Dermis blood vessel endothelial cell (primary cell): ENCODE measurements at regions not wholly inside any gene's neighbourhood (a gene's known extent, or its start where the extent isn't known, plus 50 kb on each side); places are given as distances from the start of the nearest gene placed in this dataset.
"Not testable (repeated sequence)": the region's sequence is repeated elsewhere in the genome, so short reads cannot be mapped to it uniquely, and the experiment has no call there.

ENCODE experiments used
- DNase-seq: peaks from one replicate; pipeline ENCODE4 v3.0.0; 2010

DNA sequence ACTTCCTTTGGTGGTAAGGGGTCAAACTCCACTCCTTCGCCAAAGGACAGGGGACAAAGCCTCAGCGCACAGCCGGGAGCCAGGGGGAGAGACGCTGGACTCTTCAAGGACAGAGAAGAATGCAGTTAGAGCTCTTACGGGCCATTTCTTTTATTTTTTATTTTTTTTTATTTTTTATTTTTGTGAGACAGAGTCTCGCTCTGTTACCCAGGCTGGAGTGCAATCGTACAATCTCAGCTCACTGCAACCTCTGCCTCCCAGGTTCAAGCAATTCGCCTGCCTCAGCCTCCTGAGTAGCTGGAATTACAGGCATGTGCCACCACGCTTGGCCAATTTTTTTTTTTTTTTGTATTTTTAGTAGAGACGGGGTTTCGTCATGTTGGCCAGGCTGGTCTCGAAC, 93.2 kb upstream of the RPH3AL start, which contains the start of gene RFLNB:
Gene RFLNB, minus strand, starts transcription at position 101 of the 400 bp plus-strand sequence.
- DNase-seq = not testable (repeated sequence)

DNA sequence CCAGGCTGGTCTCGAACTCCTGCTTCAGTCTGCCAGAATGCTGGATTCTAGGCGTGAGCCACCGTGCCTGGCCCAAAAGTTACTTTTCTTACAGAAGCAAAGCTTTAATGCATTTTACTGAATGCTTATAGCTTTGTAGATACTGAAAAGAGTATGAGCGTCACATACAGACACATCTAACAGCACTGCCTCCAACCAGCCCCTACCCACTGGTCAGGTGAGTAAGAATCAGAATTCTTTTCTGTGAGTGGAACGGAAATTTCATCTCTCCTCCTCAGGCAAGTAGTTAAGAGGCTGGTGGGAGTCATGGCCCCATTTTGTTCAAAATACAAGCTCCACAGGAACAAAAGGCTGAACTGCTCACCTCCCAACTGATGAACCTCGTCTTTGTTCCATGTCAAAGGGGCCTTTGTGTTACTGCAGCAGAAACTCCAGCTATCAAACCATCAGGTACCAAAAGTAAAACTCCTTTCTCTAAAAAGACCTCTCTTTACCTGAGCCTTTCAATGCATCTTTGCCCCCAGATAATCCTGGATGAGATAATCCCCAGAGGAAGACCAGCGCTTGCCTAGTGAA, 92.4 kb upstream of the RPH3AL start:
- no peak for DNase-seq

DNA sequence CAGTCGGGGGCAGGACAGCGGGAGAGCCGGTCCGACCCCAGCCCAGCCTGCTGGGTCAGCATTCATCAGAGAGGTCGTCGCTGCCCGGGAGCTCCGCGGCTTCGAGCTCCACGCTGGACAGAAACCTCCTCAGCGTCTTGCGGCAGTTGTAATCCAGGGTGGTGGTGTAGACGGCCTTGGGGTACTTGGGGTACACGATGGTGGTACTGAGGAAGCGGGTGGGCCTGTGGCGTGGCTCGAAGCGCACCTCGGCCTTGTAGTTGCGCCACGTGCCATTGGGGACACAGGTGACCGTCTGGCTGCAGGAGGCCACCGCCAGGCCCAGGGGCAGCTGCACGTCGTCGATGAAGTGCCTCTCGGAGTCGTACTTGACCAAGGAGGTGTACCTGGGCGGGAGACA, 90.5 kb upstream of the RPH3AL start:
- no peak for DNase-seq

DNA sequence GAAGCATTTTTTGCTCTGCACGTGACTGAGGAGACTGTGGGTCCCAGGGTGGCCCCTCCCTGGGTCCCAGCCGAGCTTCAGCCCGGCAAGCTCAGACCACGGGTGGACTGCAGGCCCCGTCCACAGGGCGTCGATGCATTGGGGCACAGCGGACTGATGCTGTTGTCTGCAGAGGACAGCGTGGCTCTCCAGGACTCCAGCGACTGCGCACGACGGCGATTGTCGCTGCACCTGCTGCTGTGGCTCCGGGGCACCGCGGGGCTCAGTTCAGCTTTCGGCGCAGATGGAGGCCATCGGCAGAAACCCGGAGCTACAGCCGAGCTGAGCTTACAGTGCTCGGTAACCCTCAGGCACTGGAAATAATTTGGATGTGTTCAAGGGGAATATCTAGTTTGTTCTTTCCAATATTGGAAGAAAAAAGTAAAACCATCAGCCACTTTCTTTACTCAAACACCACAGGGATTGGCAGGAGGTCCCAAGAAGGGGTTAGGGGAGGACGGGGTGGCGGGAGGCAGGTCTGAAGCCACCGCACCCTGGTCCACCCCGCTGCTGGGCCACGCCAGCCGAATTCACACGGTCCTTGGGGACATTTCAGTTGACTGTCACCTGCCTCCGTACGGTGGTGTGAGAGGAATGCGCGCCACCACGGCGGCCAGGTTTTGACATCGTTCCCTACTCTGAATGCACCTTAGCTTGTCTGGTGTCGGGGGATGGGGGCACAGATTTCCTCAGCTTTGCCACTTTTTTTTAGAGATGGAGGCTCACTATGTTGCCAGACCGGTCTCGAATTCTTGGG, 88.7 kb upstream of the RPH3AL start:
- no peak for DNase-seq

DNA sequence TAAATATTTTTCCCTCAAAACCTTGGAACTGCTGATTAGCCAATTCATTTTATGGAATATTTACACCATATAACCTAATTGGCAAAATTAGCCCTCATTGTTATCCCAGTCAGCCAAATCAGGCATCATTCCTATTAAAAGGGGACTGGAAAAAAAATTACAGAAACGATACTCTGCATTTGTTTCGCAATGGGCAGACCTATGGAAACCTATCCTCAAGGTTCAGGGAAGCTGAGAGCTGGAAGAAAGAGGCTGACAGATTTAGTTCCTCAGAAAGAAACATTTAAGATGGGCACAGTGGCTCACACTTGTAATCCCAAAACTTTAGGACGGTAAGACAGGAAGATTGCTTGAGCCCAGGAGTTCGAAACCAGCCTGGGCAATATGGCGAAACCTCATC, 85.6 kb upstream of the RPH3AL start:
- no peak for DNase-seq

DNA sequence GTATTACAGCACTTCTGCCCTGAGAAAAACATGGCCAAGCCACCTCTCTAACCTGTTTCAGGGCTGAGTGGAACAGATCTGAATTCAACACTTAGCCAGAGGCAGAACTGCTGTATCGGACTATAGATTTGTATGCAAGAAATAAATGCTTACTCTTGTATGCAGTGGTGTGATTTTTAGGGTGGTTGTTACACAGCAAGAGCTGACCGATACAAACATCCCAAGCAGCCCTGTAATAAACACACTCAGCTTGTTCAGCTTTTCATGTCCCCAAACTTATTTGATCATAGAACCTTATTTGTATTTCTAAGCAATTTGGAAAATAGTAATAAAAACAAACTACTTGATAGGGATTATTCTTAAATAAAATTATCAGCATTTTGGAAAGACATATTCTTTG, 84.9 kb upstream of the RPH3AL start:
- DNase-seq = no peak

DNA sequence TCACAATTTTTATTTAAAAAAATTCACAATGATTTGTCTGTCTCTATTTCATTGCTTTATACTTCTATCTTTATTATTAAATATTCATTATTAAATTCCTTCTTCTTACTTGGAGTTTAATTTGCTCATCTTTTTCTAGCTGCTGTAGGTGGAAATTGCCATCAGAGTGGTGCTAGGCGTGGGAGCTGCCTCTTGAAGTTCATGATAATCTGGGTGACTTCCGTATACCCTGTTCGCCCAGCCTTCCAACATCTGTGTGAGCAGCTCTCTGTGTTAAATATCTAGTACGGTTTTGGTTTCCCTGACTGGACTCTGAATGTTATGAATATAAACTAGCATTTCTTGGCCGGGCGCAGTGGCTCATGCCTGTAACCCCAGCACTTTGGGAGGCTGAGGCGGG, 84.0 kb upstream of the RPH3AL start:
- DNase-seq = no peak

DNA sequence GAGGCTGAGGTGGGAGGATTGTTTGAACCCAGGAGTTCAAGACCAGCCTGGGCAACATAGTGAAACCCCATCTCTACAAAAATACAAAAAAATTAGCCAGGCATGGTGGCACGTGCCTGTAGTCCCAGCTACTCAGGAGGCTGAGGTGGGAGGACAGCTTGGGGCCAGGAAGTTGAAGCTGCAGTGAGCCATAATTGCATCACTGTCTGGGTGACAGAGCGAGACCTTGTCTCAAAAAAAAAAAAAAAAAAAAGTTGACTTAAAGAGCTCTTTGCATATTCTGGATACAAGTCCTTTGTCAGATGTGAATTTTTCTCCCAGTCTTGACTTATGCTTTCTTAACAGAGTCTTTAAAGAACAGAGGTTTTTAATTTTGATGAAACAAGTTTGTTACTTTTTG, 79.9 kb upstream of the RPH3AL start:
- DNase-seq = not testable (repeated sequence)

DNA sequence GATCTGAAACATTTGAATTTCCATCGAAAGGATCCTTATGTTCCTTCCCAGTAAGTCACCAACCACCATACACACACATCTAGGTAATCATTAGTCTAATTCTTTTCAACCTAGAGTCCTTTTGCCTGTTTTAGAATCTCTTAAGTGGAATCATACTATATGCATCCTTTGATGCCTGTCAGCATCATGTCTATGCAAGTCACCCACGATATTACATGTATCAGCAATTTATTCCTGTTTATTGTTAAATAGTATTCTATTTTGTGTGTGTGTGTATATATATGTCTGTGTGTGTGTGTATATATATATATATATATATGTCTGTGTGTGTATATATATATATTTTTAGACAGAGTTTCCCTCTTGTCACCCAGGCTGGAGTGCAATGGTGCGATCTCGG, 78.9 kb upstream of the RPH3AL start:
- DNase-seq = no peak

DNA sequence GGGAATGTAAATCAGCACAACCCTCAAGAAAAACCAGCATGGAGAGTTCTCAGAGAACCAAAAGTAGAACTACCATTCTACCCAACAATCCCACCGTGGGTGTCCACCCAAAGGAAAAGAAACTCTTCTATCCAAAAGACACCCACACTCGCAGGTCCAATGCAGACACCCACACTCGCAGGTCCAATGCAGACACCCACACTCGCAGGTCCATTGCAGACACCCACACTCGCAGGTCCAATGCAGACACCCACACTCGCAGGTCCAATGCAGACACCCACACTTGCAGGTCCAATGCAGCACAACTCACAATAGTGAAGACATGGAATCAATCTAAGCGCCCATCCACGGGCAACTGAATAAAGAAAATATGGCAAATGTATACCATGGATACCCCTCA, 77.0 kb upstream of the RPH3AL start:
- no peak for DNase-seq

DNA sequence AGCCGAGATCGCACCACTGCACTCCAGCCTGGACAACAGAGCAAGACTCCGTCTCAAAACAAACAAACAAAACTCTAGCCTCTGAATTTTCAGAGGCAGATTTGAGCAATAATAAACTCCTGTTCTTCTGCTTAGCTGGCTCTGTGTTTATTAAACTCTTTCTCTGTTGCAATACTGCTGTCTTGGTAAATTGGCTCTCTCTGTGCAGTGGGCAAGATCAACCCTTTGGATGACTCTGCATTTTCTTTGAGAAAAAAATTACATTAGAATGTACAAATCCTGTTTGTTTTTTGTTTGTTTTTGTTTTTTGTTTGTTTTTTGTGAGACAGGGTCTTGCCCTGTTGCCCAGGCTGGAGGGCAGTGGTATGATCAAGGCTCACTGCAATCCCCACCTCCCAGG, 75.8 kb upstream of the RPH3AL start:
- no peak for DNase-seq

DNA sequence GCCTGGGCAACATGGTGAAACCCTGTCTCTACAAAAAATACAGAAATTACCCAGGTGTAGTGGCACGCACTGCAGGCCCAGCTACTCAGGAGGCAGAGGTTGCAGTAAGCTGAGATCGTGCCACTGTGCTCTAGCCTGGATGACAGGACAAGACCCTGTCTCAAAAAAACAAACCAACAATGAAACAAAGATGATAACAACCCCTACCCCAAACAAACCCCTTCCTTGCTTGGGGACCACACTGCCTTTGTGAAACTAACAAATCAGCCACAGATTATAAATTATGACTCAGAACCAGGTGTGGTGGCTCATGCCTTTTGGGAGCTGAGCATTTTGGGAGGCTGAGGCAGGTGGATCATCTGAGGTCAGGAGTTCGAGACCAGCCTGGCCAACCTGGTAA, 75.3 kb upstream of the RPH3AL start:
- DNase-seq = no peak

DNA sequence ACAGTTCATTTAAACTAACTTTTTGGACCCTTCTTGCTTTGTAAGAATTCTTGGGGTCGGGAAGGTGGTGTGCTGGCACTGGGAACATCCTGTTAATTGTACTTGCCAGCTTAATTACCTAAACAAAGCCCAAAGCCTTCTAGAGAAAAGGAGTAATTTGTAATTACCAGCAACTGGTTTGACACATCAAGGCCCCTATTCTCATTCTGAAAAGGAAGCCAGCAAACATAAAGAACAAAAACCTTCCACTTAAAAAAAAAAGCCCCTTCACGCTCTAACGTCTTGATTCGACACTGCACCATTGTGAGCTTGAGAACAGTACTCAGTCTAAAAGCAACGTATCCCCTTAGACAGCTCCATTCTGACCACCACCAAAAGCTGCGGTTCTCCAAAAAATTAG, 74.7 kb upstream of the RPH3AL start:
- DNase-seq = no peak

DNA sequence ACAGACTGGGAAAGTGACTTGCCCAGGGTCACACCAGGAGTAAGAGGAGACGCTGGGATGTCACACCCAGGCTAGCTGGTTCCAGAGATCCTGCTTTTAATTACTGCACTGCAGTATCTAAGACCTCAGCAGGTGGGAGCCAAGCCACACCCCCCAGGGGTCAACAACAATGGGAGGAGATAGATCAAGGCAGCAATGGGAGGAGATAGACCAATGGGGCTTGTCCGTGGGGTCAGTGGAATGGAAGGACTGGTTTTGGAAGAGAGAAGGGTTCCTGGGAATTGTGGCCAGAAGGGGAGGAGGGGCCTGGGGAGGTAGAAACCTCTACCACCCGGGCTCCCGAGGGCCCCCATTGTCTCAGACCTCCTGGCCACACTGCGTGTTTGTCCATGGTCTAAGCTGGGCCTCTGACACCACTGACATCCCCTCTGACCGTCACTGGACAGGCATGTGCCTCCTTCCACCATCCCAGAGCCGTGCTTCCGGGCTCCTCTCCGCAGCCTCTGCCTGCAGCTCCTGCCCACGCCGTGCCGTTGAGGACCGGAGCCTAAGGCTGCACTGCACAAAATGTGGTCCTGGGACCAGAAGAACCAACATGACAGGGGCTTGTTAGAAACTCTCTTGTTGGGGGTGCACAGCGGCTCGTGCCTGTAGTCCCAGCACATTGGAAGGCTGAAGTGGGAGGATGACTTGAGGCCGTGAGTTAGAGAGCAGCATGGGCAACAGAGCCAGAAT, 69.8 kb upstream of the RPH3AL start:
- DNase-seq = no peak

DNA sequence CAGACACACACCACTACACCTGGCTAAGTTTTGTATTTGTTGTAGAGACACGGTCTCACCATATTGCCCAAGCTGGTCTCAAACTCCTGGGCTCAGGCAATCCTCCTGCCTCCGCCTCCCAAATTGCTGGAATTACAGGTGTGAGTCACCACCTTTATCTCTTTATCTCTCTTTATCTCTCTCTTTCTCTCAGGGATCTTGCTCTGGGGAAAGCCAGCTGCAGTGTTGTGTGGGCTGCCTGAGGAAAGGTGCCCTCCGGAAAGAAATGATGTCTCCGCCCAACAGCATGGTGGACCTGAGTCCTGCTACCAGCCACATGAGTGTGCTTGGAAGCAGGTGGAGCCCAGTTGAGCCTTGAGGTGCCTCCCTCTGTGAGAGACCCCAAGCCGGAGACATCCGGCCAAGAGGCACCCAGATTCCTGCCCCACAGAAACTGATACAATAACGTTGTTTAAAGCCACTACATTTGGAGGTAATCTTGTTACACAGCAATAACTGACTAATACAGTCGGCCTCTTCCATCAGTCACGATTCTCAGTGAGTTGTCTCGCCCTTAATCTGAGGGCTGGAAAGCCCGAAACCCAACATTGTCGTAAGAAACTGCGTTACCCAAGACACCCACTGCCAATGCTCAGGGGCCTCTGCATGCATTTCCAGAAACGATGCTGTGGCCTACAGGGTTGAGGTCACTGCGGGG, 68.0 kb upstream of the RPH3AL start:
- no peak for DNase-seq

DNA sequence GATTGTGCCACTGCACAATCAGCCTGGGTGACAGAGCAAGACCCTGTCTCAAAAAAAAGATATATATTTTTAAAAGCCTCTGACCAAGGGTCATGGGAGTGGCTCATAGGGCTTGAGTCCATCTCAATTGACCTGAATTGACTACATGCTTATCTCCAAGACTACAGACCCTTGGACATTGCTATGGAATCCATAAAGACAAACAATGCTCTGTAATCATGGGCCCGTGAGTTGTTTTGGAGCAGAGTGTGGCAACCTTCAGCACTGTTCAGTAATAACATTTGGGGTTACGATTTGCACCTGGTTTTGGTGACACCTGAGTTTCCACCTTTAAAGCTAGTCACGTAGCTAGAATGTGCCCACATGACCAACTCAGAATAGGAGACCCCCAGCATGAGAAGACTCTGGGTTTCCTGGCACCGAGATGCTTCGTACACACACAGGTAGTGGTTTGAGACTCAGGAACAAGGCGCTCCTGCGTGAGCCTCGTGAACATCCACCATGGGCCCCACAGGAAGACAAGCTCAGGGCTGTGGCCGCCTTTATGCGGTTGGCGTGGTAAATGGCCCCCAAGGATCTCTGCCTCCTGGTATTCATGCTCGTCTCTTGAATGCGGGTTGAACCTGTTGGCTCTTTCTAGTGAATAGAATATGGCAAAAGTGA, 66.6 kb upstream of the RPH3AL start:
- DNase-seq = no peak

DNA sequence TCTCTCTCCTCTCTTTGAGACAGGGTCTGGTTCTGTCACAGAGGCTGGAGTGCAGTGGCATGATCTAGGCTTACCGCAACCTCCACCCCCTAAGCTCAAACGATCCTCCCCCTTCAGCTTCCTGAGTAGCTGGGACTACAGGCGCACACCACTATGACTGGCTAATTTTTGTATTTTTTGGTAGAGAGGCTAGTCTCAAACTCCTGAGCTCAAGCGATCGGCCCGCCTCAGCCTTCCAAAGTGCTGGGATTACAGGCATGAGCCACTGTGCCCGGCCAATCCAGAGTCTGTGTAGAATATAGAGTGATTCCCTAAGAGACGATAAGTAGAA, 65.8 kb upstream of the RPH3AL start:
- DNase-seq = no peak

DNA sequence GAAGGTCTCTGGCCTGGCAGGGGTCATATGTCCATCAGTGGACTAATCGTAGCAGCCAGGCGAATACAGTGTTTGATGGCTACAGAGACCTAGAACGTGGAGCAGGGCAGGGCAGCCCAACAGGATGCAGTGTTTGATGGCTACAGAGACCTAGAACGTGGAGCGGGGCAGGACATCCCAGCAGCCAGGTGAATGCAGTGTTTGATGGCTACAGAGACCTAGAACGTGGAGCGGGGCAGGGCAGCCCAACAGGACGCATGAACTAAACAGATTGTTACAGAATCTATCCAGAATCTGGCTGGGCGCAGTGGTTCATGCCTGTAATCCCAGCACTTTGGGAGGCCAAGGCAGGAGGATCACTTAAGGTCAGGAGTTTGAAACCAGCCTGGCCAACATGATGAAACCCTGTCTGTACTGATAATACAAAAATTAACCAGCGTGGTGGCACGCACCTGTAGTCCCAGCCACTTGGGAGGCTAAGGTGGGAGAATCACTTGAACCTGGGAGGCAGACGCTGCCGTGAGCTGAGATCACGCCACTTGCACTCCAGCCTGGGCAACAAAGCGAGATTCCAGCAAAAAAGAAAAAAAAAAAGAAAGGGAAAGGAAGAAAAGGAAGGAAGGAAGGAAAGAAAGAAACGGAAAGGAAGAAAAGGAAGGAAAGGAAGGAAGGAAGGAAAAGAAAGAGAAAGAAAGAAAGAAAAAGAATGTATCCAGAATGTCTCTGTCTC, 65.2 kb upstream of the RPH3AL start:
- no peak for DNase-seq

DNA sequence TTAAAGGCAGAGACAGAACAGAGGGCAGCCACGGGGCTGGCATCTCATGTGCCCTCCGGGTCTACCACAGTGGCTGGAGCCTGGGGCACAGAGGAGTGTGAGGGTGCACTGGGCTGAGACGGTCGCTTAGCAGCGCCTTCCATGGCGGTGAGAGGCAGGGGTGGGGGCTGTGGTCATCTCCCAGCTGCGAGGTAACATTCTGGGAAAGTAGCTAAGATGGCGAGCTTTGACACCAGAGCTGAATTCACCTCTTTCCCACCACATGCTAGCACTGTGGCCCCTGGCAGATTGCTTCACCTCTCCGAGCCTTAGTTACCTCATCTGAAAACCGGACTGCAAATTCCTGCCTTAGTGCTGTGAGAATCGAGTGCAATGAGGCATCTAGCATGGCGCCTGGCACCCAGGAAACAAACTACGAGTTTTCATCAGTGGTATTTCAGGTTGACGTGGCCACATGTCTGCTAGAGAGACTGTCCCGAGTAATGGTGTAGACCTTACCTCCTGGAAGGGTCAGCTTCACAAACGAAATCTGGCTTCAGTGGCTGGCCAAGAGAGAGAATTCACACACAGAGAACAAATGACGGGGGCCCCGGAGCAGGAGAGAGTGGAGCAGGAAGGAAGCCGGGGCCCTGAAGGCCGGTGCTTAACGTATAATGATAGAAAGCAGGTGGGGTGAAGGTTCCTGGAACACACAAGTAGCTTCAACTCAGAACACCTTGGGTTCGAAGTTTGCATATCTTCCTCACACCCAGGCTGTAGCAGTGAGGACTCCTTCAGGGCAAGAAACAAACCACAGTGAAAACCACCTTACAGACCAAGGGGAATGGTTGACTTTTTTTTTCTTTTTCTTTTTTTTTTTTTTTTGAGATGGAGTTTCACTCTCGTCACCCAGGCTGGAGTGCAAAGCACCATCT, 63.9 kb upstream of the RPH3AL start:
- no peak for DNase-seq

DNA sequence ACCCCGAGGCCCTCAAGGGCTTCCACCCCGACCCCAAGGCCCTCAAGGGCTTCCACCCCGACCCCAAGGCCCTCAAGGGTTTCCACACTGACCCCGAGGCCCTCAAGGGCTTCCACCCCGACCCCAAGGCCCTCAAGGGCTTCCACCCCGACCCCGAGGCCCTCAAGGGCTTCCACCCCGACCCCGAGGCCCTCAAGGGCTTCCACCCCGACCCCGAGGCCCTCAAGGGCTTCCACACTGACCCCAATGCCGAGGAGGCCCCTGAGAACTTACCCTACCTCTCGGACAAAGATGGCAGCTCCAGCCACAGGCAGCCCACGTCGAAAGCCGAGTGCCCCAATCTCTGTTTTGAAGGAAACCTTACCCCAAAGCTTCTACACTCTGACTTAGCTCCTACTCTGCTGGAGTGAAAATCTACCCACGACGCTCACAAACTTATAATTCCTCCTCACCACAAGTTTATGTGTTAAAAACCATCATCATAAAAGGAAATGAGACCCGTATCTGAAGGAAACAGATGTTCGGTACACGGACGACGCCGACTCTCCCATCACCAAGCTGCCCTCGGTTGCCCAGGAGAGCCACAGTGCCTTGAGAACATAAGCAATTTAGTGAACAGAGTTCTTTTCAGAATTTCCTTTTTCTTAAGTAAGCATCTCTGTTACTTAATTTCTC, 61.2 kb upstream of the RPH3AL start:
- DNase-seq = peak; percentile 52

DNA sequence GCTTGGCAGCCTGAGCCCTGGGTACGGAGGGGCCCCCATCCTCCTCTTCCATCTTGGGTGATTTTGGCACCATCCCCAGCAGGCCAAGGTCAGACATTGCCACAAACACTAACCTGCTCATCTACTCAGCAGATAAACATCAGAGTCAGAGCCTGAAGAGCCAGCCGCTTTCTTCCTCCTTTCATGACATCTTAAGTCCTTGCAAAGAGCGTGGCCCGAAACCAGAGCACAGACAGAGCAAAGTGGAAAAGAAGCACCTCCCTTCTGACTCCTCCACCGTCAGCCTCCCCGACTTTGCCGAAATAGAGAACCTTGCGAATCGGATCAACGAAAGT, 60.4 kb upstream of the RPH3AL start:
- DNase-seq = no peak
